Loucy (cell line): ENCODE measurements at regions not wholly inside any gene's neighbourhood (a gene's known extent, or its start where the extent isn't known, plus 50 kb on each side); places are given as distances from the start of the nearest gene placed in this dataset.

Source experiments
- CTCF ChIP-seq: fragments of 200-600 bp; sonication (generic); conservative IDR thresholded peaks from 2 replicates; pipeline ENCODE4 v1.5.1; 2014; ENCODE audit warnings: mild to moderate bottlenecking, antibody characterized with exemption, low read length
- EZH2phosphoT487 ChIP-seq: fragments of 200-600 bp; IDR thresholded peaks from 2 replicates; pipeline ENCODE4 v1.6.1; 2018; ENCODE audit warnings: antibody characterized with exemption, mild to moderate bottlenecking, moderate library complexity, borderline replicate concordance

DNA sequence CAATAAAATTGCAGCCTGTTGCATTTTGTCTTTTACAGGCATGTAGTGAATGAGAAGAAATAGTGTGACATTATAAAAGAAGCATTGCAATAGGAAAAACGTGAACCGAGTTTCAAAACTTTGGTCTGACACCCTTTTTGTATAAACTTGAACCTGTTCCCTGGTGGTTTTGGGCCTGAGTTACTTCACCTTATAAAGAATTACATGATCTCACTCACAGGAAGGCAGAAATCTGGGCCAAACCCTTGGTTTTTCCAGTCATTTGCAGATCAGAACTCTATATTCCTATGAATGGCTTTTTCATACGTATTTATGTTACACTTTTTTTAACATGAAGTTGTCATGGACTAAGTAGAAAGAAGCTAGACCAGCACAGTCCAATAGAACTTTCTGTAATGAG is 138.5 kb upstream of the FLRT2 start:
- TF ChIP-seq CTCF (no peak), EZH2phosphoT487 (no peak)
